HG03354 (cell line): ENCODE measurements at regions not wholly inside any gene's neighbourhood (a gene's known extent, or its start where the extent isn't known, plus 50 kb on each side); places are given as distances from the start of the nearest gene placed in this dataset.

Source experiments
- ATAC-seq: cut with Tn5 transposase; IDR thresholded peaks from one replicate; pipeline ENCODE4 v1.9.1; 2021; ENCODE audit warnings: mild to moderate bottlenecking; ENCODE audit not compliant: unreplicated experiment, poor library complexity, severe bottlenecking

DNA sequence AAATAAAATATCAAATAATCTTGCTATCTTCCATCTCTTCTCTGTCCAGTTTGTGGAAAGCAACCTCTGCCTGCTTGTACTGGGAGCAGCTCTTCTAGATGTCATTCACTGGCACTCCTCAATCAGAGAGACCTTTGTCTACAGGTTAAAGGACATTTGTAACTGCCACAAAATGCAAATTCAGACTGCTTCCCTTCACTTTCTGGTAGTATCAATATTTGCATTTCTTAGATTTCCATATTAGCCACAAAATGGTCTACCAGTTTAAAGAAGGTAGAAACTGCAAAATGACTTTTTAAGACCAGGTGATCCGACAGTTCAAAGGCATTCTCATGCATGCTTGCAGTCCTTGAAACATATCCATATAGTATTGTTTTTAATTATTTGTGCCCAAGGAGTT is 51.7 kb upstream of the RCN1 start:
- ATAC-seq: peak; percentile 79

DNA sequence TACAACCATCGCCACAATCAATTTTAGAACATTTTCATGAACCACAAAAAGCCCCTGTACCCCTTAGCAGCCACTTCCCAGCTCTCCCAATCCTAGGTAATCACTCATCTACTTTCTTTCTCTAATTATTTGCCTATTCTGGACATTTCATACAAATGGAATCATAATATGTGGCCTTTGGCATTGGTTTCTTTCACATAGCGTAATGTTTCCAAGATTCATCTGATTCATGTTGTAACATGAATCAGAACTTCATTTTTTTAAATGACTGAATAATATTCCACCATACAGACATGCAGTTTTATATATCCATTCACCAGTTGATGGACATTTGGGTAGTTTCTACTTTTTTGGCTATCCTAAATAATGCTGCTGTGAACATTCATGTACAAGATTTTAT is 56.2 kb upstream of the RCN1 start:
- ATAC-seq: no peak

DNA sequence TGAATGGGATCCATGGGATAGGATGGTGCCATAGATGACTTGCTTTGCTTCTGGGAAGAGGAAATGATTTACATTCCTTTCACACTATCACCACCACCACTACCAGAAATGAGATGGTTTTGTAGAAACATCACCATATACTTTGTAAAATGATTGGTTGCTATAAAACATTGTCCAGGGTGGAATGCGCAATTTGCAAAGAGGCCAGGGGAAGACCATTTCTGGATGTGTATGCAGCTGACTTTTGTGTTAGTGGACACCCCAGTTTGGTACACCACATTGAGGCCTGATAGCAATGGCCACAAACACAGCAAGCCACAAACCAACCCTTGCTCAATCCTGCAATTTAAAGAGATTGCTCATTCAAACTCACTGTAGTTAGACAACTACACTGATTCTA is 56.7 kb upstream of the RCN1 start:
- ATAC-seq: no peak

DNA sequence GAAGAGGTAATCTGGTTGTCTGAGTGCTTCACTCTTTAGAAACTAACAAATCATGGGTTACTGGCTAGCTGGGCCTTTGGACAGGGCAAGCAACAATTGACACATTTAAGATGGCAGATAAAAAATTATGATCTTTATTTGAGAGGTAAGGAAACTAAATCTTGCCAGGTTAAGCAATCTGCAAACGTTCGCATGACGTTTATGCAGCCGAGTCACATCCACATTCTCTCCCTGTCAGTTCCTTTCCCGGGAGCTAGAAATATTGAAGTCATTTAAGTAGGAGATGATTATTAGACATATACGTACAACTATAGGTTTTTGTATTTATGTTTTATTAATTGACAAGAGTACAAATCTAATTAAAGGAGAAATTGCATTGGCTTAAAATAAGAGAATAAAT is 57.4 kb upstream of the RCN1 start:
- no peak for ATAC-seq

DNA sequence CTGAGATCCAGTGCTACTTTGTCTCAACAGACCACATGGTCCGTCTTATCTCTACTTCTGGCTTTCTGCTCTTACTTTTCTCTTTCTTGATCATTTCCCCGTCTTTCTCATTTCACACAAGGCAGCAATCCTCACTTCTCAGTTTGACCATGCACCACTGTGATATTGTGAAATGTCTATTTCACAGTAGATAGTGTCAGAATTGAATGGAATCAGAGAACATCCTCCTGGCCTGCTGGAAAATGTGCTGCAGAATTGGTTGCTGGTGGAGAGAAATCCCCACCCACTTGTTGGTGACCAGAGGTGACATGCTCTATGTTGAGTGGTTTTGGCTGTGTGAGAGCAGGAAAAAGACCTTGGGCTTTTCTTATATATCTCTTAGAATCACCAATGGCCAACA is 57.8 kb upstream of the RCN1 start:
- peak; percentile 27 for ATAC-seq

DNA sequence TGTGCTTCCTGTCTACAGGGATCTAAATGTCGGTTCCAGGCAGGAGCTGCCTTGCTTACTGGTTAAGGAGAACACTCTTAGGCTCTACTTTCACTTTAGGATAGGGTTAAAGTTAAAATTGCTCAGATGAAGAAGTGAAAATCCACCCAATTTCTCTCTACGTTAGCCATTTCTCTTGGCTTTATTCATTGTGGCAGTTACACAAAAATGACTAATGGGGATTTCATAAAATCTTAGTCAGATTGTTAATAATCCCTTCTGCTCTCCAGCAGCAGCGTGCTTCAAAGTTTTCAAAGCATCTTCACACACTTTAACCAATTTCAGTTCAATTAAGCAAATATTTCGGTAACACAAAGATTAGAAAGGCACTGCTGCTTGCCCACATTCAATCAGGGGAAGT is 58.4 kb upstream of the RCN1 start:
- peak; percentile 55 for ATAC-seq

DNA sequence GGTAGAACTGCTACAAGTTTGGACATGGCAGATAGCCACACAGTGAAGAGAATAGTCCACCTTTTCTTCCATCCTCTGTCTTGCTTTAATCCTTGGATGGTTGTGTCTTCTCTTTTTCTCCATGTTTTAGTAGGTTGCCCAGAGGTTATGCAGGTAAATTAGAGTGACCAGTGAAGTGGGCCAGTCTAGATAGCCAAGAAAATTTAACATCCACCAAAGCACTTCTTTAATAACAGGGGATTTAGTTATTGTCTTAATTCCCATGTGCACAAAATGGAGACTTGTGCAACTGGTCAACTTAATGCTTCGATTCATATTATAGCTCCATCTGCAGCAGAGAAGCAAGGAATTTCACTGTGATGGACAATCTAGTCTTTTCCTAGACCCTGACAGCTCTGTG is 58.8 kb upstream of the RCN1 start:
- ATAC-seq: no peak

DNA sequence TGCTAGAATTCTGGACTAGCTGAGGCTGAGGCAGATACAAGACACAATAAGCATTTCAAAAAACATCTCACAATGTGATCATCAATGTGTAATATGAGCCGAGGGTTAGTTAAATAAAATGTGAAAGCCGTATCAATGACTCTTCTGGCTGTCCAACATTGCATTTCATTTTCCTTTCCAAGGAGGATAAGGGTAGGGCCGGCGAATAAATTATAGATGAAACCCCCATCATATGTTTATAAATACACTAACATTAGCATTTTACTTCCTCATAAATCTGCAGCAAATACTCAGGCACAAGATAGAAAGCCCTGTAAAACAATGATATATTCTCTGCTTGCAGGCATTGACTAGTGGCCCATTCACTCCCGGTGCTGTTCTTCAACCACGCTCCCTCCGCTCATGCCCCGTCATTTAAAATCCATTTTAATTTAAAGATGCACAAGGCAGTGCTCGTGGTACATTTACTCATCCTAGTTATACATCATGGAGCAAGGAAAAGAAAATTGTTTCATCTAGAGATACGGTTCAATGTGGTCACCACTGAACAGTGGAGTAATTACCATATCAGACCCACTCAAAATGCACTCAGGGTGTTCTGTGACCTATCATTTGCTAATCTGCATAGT is 59.9 kb upstream of the RCN1 start:
- ATAC-seq: no peak

DNA sequence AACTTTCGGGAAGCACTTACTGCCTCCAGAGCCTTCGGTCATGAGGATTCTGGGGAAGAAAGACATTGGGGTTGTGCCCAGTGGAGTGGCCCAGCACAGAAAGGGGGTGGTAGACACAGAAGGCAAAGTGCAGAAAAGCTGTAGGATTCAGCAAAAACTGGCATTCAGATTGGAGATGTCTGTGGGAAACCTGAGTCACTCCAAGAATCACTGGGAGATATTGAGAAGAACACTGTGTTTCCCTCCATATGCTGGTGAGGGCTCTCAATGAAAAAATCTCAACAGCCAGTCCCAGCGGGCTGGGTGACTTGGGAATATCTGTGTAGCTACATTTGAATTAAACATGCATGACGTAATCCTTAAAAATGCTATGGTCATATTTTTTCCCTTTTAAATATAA is 61.2 kb upstream of the RCN1 start:
- no peak for ATAC-seq

DNA sequence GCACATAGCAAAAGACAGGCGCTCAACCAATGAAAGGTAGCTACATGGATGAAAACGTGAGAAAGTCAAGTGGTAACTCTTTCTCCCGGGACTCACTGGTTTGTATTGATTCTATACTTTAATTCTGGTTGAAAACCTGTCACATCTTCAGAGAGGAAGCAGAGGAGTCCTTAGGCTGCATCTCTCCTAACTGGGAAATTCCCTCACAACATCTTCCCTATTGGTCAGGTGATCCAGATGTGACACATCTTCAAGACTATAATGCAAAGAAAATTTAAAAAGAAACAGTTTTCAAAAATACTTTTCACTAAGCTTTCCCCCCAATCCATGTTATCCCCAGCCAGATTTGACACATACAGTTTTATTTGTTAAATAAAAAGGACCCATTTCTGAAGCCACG is 62.7 kb upstream of the RCN1 start:
- no peak for ATAC-seq

DNA sequence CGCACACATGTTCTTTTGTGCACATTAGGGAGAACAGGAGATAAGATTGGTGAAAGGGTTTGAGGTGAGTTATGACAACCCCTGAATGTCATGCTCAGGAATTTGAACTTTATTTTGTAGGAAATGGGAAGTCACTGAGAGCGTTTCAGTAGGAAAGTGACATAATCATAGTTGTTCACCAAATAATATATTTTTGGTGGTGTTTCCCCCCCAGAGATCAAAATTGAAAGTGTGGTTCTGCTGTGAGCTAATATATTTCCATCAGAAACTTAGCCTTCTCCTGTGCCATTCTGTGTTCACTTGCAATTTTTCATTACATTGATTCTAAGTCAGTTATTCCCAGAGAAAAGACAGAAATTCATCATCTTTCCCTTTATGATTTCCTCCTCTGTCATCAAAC is 64.1 kb upstream of the RCN1 start:
- no peak for ATAC-seq

DNA sequence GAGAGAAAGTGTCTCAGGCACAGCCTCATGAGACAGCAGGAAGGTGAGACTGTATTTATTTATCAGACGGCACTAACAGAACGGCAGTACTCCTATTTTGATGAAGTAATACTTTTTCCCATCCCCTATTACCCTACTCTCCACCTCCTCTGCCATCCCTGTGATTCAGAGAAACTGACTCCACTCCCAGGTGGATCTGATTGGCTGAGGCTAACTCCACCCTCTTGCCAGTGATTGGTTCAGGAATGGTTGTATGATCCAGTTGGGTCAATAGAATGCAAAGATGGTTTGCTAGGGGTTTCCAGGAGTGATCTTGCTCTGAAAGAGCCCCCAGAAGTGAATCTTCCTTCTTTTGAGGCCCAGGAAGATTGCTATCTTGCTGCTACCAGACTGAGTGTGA is 65.9 kb upstream of the RCN1 start:
- no peak for ATAC-seq

DNA sequence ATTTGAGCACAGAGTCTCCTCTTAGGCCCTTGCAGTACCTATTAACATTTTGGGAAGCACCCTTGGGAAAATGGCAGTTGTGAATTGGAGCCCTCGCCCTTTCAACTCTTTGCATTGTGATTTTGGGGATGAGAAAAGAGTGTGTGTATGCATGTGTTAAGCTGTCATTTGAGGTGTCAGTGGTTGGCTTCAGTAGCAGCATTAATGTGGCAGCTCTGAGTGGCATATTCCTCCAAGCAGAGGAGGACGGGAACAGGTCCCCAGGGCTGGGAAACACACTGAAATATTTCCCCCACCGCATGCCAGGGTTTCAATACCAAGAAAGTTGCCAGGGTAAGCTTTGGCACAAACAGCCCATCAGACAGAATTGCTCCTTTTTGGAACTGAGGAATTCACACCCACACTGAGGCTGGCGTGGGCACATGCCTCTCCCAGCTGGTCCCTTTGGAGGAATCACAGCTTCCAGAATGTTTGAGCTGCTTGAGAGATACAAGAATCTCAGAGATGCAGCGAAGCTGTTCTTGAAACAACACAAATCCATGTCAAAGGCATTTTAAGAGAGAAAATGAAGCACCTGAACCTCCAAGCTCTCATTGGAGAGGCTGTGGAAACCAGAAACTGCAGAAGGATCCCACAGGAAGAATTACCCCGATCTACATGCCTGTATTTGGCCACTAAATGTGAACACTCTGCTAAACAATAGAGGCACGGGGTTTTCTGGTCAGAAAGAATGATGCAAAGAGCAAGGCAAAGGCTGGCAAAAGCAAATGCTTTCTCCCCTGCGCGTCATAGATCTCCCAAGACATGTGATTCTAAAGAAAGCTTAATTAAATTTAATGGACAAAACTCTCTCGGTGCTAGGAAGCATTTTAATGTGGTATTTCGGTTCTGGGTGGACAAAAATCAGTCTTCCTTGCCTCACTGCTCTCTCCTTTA is 67.2 kb upstream of the RCN1 start:
- no peak for ATAC-seq

DNA sequence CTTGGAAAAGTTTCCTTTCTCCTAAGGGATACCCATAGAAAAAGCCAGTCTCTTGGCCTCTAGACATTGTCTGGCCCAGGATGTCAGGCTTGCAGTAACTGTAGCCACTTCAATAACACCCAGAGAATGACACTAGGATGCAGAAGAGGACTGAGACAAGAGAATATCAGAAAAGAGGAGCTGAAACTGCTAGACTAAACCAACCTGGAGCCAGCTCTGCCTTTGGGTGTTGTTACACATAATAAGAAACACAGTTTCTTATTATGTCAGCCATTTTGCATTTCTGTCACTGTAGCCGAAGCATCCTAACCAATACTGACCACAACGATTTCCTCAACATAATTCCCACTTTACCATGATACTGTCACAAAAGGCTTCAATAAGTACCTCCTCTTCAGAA is 72.2 kb upstream of the RCN1 start:
- ATAC-seq: no peak

DNA sequence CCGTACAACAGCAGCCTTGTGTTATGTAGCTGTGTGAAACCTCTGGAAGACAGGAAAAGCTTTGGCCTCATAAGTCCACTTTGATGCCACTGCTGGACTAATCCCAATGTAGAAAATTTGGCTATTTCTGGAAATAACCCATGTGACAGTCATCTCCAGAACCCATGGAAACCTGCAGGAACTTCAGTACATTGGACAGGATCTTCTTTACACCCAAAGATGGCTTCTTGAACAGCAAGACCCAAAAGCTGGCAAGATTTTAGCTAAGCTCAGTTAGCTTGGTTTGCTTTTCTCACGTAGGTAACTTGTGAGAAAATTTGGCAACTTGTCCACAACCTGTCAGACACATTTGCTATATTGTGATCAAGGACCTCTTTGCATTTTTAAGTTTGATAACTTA is 74.8 kb upstream of the RCN1 start:
- no peak for ATAC-seq

DNA sequence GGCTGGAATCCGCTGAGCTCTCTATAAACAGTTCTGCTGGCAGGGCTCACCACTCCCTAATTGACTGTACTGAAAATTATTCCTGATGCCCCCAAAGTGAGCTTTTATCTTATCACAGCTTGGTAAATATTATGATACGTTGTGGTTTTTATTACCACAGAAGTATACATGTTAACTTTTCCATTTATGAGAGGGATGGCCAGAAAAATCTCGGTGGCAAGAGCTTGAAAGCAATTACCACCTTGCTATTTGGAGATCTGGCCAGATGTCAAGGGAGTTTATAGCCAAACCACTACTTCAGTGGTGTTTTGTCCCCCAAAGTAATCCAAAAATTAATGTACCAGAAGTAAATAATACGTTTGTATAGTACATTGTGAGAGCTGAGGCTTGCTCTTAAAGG is 75.4 kb upstream of the RCN1 start:
- no peak for ATAC-seq

DNA sequence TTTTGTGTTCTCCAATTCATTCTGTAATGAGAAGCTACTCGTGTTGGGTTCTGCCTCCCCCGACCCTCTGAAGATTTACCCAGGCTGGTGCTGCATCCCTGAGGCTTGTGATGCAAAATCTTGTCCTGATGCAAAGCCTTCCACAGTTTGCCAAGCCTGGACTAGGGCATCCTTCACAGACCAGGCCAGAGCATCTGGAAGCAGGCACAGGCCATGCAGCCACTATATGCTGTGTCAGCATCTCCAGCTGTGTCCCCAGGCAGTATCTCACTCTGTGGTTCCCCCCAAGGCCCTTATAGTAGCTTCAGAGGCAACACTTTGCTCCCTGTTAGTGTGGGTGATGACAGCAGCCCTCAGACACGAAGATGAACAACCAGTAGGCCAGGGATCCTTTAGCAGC is 77.3 kb upstream of the RCN1 start:
- ATAC-seq: no peak

DNA sequence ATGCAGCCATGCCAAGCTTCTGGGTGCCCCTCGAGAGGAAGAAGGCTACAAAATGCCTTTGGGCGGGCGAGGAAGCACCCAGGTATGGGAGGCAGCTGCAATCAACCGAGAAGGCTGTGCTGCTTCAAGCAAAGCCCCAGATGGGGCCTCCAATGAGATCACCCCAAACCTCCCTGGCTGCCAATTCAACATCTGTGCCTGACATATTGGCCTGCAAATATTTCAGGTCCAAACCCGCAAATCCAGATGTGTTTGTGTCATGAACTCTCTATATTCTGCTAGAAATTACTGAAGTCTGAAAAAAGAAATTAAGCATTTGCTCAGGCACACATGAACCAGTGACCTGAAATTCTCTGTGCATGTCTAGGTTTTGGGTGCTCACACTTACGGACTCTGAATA is 78.8 kb upstream of the RCN1 start:
- no peak for ATAC-seq

DNA sequence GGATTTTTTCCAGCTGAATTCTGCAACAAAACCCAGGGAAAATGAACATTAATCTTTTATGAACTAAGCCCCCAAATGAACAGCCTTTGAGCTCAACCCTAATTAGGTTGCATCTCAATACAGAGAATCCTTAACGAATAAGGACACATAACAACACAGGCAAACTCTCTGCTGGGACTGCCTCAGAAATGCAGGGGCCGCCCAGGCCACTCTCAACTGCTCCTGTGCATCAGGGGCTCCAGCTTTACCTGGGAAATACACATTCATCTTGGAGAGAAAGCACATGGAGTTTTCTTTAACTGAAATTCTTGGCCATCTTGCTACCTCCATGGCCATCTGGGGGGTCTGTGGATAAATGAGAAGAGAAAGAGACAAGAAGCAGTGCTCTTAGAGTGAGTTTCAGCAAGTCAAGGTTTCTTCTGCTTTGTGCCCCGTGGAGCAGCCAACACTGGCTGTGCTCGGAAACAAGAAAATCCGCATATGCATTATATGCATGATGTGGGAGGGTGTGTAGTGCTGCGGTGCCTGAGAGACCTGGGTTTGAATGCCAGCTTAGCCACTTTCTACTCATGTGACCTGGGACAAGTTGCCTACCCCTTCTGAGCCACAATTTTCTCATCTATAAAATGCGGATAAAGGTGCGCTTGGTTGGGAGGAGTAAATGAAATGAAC is 81.9 kb upstream of the RCN1 start:
- no peak for ATAC-seq

DNA sequence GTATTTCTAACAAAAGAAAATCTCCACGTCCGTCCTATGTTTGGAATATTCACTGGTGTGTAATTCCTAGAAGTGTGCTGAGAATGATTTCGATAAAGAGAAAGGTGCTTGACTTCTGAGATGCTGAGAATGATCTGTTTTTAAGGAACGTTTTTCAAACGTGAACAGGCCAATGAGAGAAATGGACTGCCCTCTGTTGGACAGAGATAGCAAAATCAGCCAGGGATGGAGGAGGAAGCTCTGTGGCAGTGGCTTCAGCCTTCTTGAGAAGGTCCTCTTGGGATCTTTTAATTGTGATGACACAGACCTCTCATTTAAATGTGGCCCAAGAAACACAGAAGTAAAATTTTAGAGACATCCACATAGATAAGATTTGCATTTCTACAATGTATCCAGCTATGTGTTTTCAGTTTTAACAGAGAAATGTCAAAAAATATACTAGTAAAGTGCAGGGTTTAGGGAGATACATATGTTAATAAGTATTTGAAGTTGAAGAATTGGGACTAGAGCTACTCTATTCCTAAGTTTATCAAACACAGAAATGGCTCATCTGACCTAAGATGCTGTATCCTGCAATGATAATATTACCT is 84.0 kb upstream of the RCN1 start:
- ATAC-seq: peak; percentile 76
